Epithelial cell of proximal tubule (primary cell): ENCODE measurements at regions not wholly inside any gene's neighbourhood (a gene's known extent, or its start where the extent isn't known, plus 50 kb on each side); places are given as distances from the start of the nearest gene placed in this dataset.

ENCODE experiments used
- DNase-seq: peaks from one replicate; pipeline ENCODE4 v3.0.0-alpha.2; 2011; ENCODE audit warnings: low read depth
- H3K4me3 ChIP-seq: 2 replicates; pipeline ENCODE4 v1.5.1; 2011; ENCODE audit warnings: low read depth, mild to moderate bottlenecking, low read length
- CTCF ChIP-seq: conservative IDR thresholded peaks from 2 replicates; pipeline ENCODE4 v1.5.1; 2012; ENCODE audit warnings: low read depth, mild to moderate bottlenecking, low read length

- H3K4me3 ChIP-seq, result no peak overlapping the region
- no peak for DNase-seq
- no peak for TF ChIP-seq CTCF
These were observed 100.1 kb downstream of the MIAT start for GRCh38 chr22:26757496-26757895.

GRCh38 chr22:26762503-26763472, 105.4 kb downstream of the MIAT start:
- TF ChIP-seq CTCF, result no peak
- H3K4me3 ChIP-seq, result no peak overlapping the region
- DNase-seq, result no peak

- no peak for TF ChIP-seq CTCF
- DNase-seq, result no peak
- H3K4me3 ChIP-seq, result no peak overlapping the region
These were observed 106.4 kb downstream of the MIAT start for GRCh38 chr22:26763633-26764361.

- no peak for TF ChIP-seq CTCF
- DNase-seq, result no peak
- H3K4me3 ChIP-seq, result no peak overlapping the region
These were observed 109.3 kb downstream of the MIAT start for GRCh38 chr22:26766510-26767350.

- DNase-seq, result no peak
- no peak overlapping the region for H3K4me3 ChIP-seq
- no peak for TF ChIP-seq CTCF
These were observed 110.2 kb downstream of the MIAT start for GRCh38 chr22:26767351-26768155.

GRCh38 chr22:26768156-26768515, 110.7 kb downstream of the MIAT start:
- DNase-seq, result no peak
- no peak for TF ChIP-seq CTCF
- H3K4me3 ChIP-seq, result no peak overlapping the region
